DND-41 (cell line): ENCODE measurements at regions not wholly inside any gene's neighbourhood (a gene's known extent, or its start where the extent isn't known, plus 50 kb on each side); places are given as distances from the start of the nearest gene placed in this dataset.

Experiments
- EZH2 ChIP-seq: IDR thresholded peaks from 3 replicates; pipeline ENCODE4 v1.6.1; 2012; ENCODE audit warnings: borderline replicate concordance, low read depth, mild to moderate bottlenecking, moderate library complexity, low read length, inconsistent platforms; ENCODE audit not compliant: severe bottlenecking
- TF ChIP-seq, protein P1 (sequence below): IDR thresholded peaks from 2 replicates; pipeline ENCODE4 v1.5.1; 2012; ENCODE audit warnings: borderline replicate concordance, low read length, moderate library complexity, mild to moderate bottlenecking; ENCODE audit not compliant: poor library complexity, severe bottlenecking; ENCODE audit errors: extremely low read depth

DNA sequence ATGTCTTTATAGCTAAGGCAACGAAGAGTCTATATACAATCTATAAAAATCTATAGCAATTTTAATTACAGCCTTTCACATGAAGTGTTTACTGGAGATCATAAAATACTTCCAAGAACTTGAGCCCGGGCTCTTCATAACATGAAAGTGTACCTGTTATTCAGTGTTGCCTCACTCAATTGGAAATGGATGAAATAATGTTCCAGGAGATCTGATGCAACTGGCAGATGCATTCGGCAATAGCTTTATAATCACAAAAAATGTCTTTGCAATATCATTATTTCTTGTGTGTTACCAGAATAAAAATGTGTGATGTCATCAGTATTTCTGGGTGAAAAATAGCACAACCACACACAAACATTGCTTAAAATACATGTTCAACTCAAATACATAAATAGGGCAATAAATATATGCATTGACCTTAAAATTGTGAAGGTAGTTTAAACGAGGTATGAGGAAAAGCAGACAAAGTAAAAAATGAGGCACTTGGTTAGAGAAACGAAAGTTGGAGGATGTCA, 1266.8 kb upstream of the PCDH7 start:
- TF ChIP-seq, protein P1, sequence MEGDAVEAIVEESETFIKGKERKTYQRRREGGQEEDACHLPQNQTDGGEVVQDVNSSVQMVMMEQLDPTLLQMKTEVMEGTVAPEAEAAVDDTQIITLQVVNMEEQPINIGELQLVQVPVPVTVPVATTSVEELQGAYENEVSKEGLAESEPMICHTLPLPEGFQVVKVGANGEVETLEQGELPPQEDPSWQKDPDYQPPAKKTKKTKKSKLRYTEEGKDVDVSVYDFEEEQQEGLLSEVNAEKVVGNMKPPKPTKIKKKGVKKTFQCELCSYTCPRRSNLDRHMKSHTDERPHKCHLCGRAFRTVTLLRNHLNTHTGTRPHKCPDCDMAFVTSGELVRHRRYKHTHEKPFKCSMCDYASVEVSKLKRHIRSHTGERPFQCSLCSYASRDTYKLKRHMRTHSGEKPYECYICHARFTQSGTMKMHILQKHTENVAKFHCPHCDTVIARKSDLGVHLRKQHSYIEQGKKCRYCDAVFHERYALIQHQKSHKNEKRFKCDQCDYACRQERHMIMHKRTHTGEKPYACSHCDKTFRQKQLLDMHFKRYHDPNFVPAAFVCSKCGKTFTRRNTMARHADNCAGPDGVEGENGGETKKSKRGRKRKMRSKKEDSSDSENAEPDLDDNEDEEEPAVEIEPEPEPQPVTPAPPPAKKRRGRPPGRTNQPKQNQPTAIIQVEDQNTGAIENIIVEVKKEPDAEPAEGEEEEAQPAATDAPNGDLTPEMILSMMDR, result no peak
- TF ChIP-seq EZH2, result no peak
